ENCODE measurements at regions not wholly inside any gene's neighbourhood (a gene's known extent, or its start where the extent isn't known, plus 50 kb on each side); places are given as distances from the start of the nearest gene placed in this dataset.

GRCh38 chr1:43035821-43036741 lies 77.4 kb upstream of the SLC2A1 start (continued):
- TF ChIP-seq, protein P1, sequence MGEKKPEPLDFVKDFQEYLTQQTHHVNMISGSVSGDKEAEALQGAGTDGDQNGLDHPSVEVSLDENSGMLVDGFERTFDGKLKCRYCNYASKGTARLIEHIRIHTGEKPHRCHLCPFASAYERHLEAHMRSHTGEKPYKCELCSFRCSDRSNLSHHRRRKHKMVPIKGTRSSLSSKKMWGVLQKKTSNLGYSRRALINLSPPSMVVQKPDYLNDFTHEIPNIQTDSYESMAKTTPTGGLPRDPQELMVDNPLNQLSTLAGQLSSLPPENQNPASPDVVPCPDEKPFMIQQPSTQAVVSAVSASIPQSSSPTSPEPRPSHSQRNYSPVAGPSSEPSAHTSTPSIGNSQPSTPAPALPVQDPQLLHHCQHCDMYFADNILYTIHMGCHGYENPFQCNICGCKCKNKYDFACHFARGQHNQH (CRISPR knock-in tag; IDR thresholded peaks at IDR 0.05): no peak
- TF ChIP-seq U2AF1 (optimal IDR thresholded peaks at IDR 0.05; ENCODE audit: low read depth, low read length) (peak; percentile 16), TEAD3 (CRISPR knock-in tag; optimal IDR thresholded peaks at IDR 0.05; ENCODE audit: borderline replicate concordance) (no peak), ZNF883 (CRISPR knock-in tag; IDR thresholded peaks at IDR 0.05; ENCODE audit: not compliant biosample characterization) (no peak), HHEX (CRISPR knock-in tag; IDR thresholded peaks at IDR 0.05) (no peak), ZNF788 (CRISPR knock-in tag; IDR thresholded peaks at IDR 0.05; ENCODE audit: borderline replicate concordance) (no peak; the same call in 1 of the 2 replicates), GATAD2A (CRISPR knock-in tag; IDR thresholded peaks at IDR 0.05) (peak; percentile 90), ZNF292 (CRISPR knock-in tag; IDR thresholded peaks at IDR 0.05; ENCODE audit: borderline replicate concordance, low read depth) (peak; percentile 68; the same call in 1 of the 2 replicates), ZNF577 (CRISPR knock-in tag; IDR thresholded peaks at IDR 0.05; ENCODE audit: borderline replicate concordance, low read depth) (no peak), MLLT10 (CRISPR knock-in tag; IDR thresholded peaks at IDR 0.05) (no peak), ZSCAN12 (CRISPR knock-in tag; IDR thresholded peaks at IDR 0.05) (no peak), KDM6A (CRISPR knock-in tag; IDR thresholded peaks at IDR 0.05; ENCODE audit: low read depth) (peak; percentile 35; the same call in 1 of the 2 replicates), SNAPC4 (CRISPR knock-in tag; IDR thresholded peaks at IDR 0.05) (no peak), ZFAT (CRISPR knock-in tag; conservative IDR thresholded peaks at IDR 0.05) (no peak), ATF7 (IDR thresholded peaks at IDR 0.05) (no peak), ATF7 (CRISPR knock-in tag; IDR thresholded peaks at IDR 0.05) (peak; percentile 55; the same call in 1 of the 2 replicates), HOXA5 (CRISPR knock-in tag; IDR thresholded peaks at IDR 0.05) (no peak), ZNF354B (CRISPR knock-in tag; IDR thresholded peaks at IDR 0.05) (no peak), ZBTB34 (CRISPR knock-in tag; IDR thresholded peaks at IDR 0.05) (peak; percentile 66; the same call in 1 of the 2 replicates), SYNCRIP (IDR thresholded peaks at IDR 0.05; ENCODE audit: insufficient read depth, low read depth, low read length) (no peak)
- TF ChIP-seq, protein P2, sequence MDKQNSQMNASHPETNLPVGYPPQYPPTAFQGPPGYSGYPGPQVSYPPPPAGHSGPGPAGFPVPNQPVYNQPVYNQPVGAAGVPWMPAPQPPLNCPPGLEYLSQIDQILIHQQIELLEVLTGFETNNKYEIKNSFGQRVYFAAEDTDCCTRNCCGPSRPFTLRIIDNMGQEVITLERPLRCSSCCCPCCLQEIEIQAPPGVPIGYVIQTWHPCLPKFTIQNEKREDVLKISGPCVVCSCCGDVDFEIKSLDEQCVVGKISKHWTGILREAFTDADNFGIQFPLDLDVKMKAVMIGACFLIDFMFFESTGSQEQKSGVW (CRISPR knock-in tag; IDR thresholded peaks at IDR 0.05; ENCODE audit: borderline replicate concordance): no peak
- TF ChIP-seq, protein P3, sequence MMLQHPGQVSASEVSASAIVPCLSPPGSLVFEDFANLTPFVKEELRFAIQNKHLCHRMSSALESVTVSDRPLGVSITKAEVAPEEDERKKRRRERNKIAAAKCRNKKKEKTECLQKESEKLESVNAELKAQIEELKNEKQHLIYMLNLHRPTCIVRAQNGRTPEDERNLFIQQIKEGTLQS (CRISPR knock-in tag; IDR thresholded peaks at IDR 0.05): no peak; the same call in 1 of the 2 replicates

Measured in HepG2 (cell line).